ENCODE measurements at regions not wholly inside any gene's neighbourhood (a gene's known extent, or its start where the extent isn't known, plus 50 kb on each side); places are given as distances from the start of the nearest gene placed in this dataset.

GRCh38 chr1:183736343-183736742, 68.6 kb upstream of the RGL1 start:
- CTCF ChIA-PET: no interaction called here
- ATAC-seq: no peak
- Histone ChIP-seq H3K4me3 (no peak overlapping the region), H3K27ac (no peak overlapping the region), H3K4me2 (no peak overlapping the region), H3K4me1 (peaks cover 18% of the 10 kb centered on the region; the same call in 2 of the 3 replicates), H3K9me3 (no peaks in the 10 kb centered on the region)
- no peak for DNase-seq (ENCODE audit: low read depth in 1 of 2, low spot score in 1 of 2)
- no peak for FAIRE-seq
- TF ChIP-seq ZNF302 (CRISPR knock-in tag; IDR thresholded peaks at IDR 0.05): no peak
- TF ChIP-seq KDM1A (IDR thresholded peaks at IDR 0.05; ENCODE audit: low read depth): no peak
- TF ChIP-seq PBX3 (IDR thresholded peaks at IDR 0.05): no peak
- TF ChIP-seq EHMT2 (IDR thresholded peaks at IDR 0.05; ENCODE audit: low read depth): no peak
- TF ChIP-seq CHD2 (IDR thresholded peaks at IDR 0.05; ENCODE audit: low read length, partially characterized antibody): no peak
- TF ChIP-seq RNF2 (IDR thresholded peaks at IDR 0.05; ENCODE audit: borderline replicate concordance, low read depth): no peak
- TF ChIP-seq EP300 (IDR thresholded peaks at IDR 0.05): no peak
- TF ChIP-seq MYC (IDR thresholded peaks at IDR 0.05; ENCODE audit: borderline replicate concordance, low read length): no peak
- TF ChIP-seq MAX (IDR thresholded peaks at IDR 0.05): no peak
- TF ChIP-seq USF2 (IDR thresholded peaks at IDR 0.05): no peak
- TF ChIP-seq EHF (CRISPR knock-in tag; IDR thresholded peaks at IDR 0.05): no peak
- TF ChIP-seq ZFP36 (IDR thresholded peaks at IDR 0.05; ENCODE audit: borderline replicate concordance, partially characterized antibody): no peak
- TF ChIP-seq RFX5 (IDR thresholded peaks at IDR 0.05): no peak
- POLR2A ChIA-PET: no interaction called here

GRCh38 chr1:183735069-183735860, 69.7 kb upstream of the RGL1 start:
- FAIRE-seq (no peak), DNase-seq (ENCODE audit: low read depth in 1 of 2, low spot score in 1 of 2) (no peak), ATAC-seq (0 out of 6 replicates have a peak, but pooled peaks of 1 of the 2 experiments have one; percentile 23)
- Histone ChIP-seq H3K9me3 (no peaks in the 10 kb centered on the region), H3K4me2 (peak overlapping the region; percentile 38), H3K4me1 (peaks cover 18% of the 10 kb centered on the region; the same call in 2 of the 3 replicates), H3K4me3 (no peak overlapping the region), H3K27ac (no peak overlapping the region)
- ChIA-PET CTCF (no interaction called here), POLR2A (no interaction called here)
- no peak for TF ChIP-seq JUN (IDR thresholded peaks at IDR 0.05)
- TF ChIP-seq RCOR1 (IDR thresholded peaks at IDR 0.05; ENCODE audit: low read depth, low read length): no peak
- TF ChIP-seq EHF (CRISPR knock-in tag; IDR thresholded peaks at IDR 0.05): no peak
- no peak for TF ChIP-seq USF2 (IDR thresholded peaks at IDR 0.05)
- WGBS (ENCODE audit: missing lambda C conversion rate): 13% methylated on average over 1 of the region's 1 CpG

GRCh38 chr1:183734543-183735036, 70.3 kb upstream of the RGL1 start:
- POLR2A ChIA-PET: no interaction called here
- DNase-seq (ENCODE audit: low read depth in 1 of 2, low spot score in 1 of 2) (no peak), FAIRE-seq (no peak), ATAC-seq (no peak; a peak in 1 of 6 replicates)
- no peaks in the 10 kb centered on the region for H3K9me3 ChIP-seq
- CTCF ChIA-PET: interaction anchor here (0.7 kb wide), 1 partner anchor 14 kb away, joined by 3 read pairs; no protein-coding TSS in a partner anchor
- peak overlapping the region; percentile 38 for H3K4me2 ChIP-seq
- 34% methylated on average over 5 of the region's 5 CpGs for WGBS (ENCODE audit: missing lambda C conversion rate)
- no peak overlapping the region for H3K27ac ChIP-seq
- peaks cover 18% of the 10 kb centered on the region; the same call in 2 of the 3 replicates for H3K4me1 ChIP-seq
- TF ChIP-seq HEYL (CRISPR knock-in tag; IDR thresholded peaks at IDR 0.05): no peak
- TF ChIP-seq TP53 (CRISPR knock-in tag; IDR thresholded peaks at IDR 0.05): no peak
- TF ChIP-seq CEBPB (IDR thresholded peaks at IDR 0.05): no peak
- no peak for TF ChIP-seq POLR2A (IDR thresholded peaks at IDR 0.05; ENCODE audit: low read length)
- no peak for TF ChIP-seq SREBF2 (IDR thresholded peaks at IDR 0.05)
- no peak for TF ChIP-seq ZC3H11A (IDR thresholded peaks at IDR 0.05)
- TF ChIP-seq PBX3 (IDR thresholded peaks at IDR 0.05): no peak
- H3K4me3 ChIP-seq: no peak overlapping the region
